ENCODE measurements at regions not wholly inside any gene's neighbourhood (a gene's known extent, or its start where the extent isn't known, plus 50 kb on each side); places are given as distances from the start of the nearest gene placed in this dataset.

DNA sequence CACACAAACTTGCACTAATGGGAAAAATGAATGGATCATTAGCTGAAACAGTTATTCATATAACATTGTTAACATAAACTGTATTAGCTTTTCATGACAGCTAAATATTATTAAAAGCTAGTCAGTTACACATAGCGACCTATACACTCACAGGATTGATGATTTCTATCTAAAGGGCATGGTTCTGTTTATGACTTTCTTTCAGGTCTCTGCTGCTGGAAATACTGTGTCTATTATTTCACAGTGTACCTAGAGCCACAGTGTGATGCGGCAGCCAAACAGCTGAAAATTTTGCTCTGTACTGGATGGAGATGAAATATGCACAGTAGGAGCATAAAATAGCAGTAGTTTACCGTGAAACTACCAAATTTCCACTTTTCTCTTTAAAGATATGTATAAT is 341.1 kb downstream of the FSCB start:
- DNase-seq: no peak
- Histone ChIP-seq H3K36me3 (ENCODE audit: control insufficient read depth in 2 of 2, extremely low read depth in 1 of 2, insufficient read depth in 1 of 2, low read length in 1 of 2) (no peaks in the 10 kb centered on the region), H3K4me3 (ENCODE audit: control insufficient read depth in 1 of 2, extremely low read depth in 1 of 2, low read length in 1 of 2) (no peak overlapping the region), H3K9me3 (no peaks in the 10 kb centered on the region), H3K27ac (ENCODE audit: low read length) (no peak overlapping the region), H3K4me1 (ENCODE audit: control insufficient read depth in 1 of 2, extremely low read depth in 1 of 2, insufficient read depth in 2 of 2, low read length in 2 of 2) (no peaks in the 10 kb centered on the region), H3K27me3 (replicated peaks in 1 of 2; ENCODE audit: control insufficient read depth in 2 of 2, extremely low read depth in 1 of 2, insufficient read depth in 2 of 2, low read length in 1 of 2) (no peaks in the 10 kb centered on the region)
- Mint-ChIP-seq H3K27ac (no peak overlapping the region), H3K36me3 (no peaks in the 10 kb centered on the region), H3K9me3 (peaks cover 12 to 20% (median 15%) of the 10 kb centered on the region in 3 donors), H3K4me1 (no peaks in the 10 kb centered on the region), H3K27me3 (no peaks in the 10 kb centered on the region), H3K4me3 (no peak overlapping the region)
- WGBS (ENCODE audit: insufficient coverage): no CpG with 5 or more reads among the region's 3 CpGs
- ChIA-PET CTCF (no interaction called here), POLR2A (no interaction called here)
- no peak for ATAC-seq (replicated peaks in 1 of 4)

DNA sequence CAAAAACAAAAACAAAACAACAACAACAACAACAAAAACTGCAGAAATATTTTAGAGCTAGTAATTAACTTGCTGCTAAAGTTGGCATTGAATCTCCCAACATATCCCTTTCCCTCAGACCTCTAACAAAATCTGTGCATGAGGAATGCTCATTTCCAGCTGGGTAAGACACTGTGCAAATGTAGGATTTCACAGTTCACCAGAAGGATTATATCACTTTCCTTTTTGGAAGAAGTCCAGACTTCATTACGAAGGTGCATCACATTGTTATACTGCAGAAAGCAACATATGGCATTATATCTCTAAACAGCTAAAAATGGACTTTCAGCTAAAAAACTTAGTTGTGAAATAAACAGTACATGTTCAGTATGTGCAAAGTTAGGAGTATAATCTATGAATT is 341.8 kb downstream of the FSCB start:
- no peak overlapping the region for H3K27ac Mint-ChIP-seq
- H3K36me3 Mint-ChIP-seq: no peaks in the 10 kb centered on the region
- no peak overlapping the region for H3K4me3 Mint-ChIP-seq
- no peaks in the 10 kb centered on the region for H3K4me1 Mint-ChIP-seq
- Histone ChIP-seq H3K4me3 (ENCODE audit: control insufficient read depth in 1 of 2, extremely low read depth in 1 of 2, low read length in 1 of 2) (no peak overlapping the region), H3K27ac (ENCODE audit: low read length) (no peak overlapping the region), H3K9me3 (no peaks in the 10 kb centered on the region), H3K36me3 (ENCODE audit: control insufficient read depth in 2 of 2, extremely low read depth in 1 of 2, insufficient read depth in 1 of 2, low read length in 1 of 2) (no peaks in the 10 kb centered on the region), H3K27me3 (replicated peaks in 1 of 2; ENCODE audit: control insufficient read depth in 2 of 2, extremely low read depth in 1 of 2, insufficient read depth in 2 of 2, low read length in 1 of 2) (no peaks in the 10 kb centered on the region), H3K4me1 (ENCODE audit: control insufficient read depth in 1 of 2, extremely low read depth in 1 of 2, insufficient read depth in 2 of 2, low read length in 2 of 2) (no peaks in the 10 kb centered on the region)
- CTCF ChIA-PET: no interaction called here
- no peaks in the 10 kb centered on the region for H3K27me3 Mint-ChIP-seq
- WGBS (ENCODE audit: insufficient coverage): no CpG with 5 or more reads among the region's 1 CpG
- DNase-seq (no peak), ATAC-seq (replicated peaks in 1 of 4) (no peak)
- H3K9me3 Mint-ChIP-seq: peaks cover 12 to 18% (median 15%) of the 10 kb centered on the region in 3 donors
- POLR2A ChIA-PET: no interaction called here

DNA sequence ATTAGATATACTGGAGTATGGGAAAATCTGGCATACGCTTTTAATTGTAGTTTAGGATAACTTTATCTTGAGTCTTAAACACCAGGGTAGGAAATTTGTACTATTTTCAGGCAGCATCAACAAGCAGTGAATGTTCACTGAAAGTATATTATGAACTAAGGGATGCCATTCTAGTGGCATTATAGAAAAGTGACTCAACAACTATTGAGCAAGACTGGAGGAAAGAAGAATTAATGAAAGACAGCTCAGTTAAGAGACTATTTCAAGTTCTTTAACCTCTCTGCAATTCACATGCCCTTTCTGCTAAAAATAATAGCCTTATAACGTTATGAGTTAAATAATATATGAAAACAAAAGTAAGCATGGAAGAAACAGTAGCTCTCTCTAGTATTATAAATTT is 343.1 kb downstream of the FSCB start:
- CTCF ChIA-PET: no interaction called here

DNA sequence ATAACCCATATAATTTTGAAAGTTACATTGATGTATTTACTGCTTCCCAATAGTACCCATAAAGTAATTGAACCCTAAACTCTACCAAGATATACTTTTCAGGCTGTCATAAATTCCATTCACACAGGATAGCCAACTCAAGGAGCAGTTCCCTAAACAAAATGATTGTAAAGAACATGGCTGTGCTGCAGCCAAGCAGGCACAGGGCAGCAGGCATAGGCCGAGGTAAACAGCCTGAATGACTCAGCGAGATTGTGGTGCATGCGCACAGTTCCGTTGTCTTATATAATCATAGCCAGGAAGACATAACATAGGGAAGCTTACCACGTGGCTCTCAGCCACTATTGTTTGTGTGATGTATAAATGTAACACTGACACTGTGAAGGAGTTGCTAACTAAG is 344.9 kb downstream of the FSCB start:
- no peak overlapping the region for H3K27ac ChIP-seq (ENCODE audit: low read length)
- WGBS (ENCODE audit: insufficient coverage): 84% methylated on average over 5 of the region's 5 CpGs
- ATAC-seq (replicated peaks in 1 of 4): no peak
- no peaks in the 10 kb centered on the region for H3K36me3 ChIP-seq (ENCODE audit: control insufficient read depth in 2 of 2, extremely low read depth in 1 of 2, insufficient read depth in 1 of 2, low read length in 1 of 2)
- no peak overlapping the region for H3K4me3 ChIP-seq (ENCODE audit: control insufficient read depth in 1 of 2, extremely low read depth in 1 of 2, low read length in 1 of 2)
- Mint-ChIP-seq H3K9me3 (peaks cover 13 to 19% (median 15%) of the 10 kb centered on the region in 3 donors), H3K36me3 (no peaks in the 10 kb centered on the region), H3K4me3 (no peak overlapping the region), H3K4me1 (no peaks in the 10 kb centered on the region), H3K27ac (no peak overlapping the region), H3K27me3 (no peaks in the 10 kb centered on the region)
- CTCF ChIA-PET: no interaction called here
- DNase-seq: no peak
- POLR2A ChIA-PET: no interaction called here
- H3K27me3 ChIP-seq (replicated peaks in 1 of 2; ENCODE audit: control insufficient read depth in 2 of 2, extremely low read depth in 1 of 2, insufficient read depth in 2 of 2, low read length in 1 of 2): no peaks in the 10 kb centered on the region
- no peaks in the 10 kb centered on the region for H3K4me1 ChIP-seq (ENCODE audit: control insufficient read depth in 1 of 2, extremely low read depth in 1 of 2, insufficient read depth in 2 of 2, low read length in 2 of 2)
- no peaks in the 10 kb centered on the region for H3K9me3 ChIP-seq

More for the DNA sequence above, 343.1 kb downstream of the FSCB start:
- Histone ChIP-seq H3K36me3 (ENCODE audit: control insufficient read depth in 2 of 2, extremely low read depth in 1 of 2, insufficient read depth in 1 of 2, low read length in 1 of 2) (no peaks in the 10 kb centered on the region), H3K27ac (ENCODE audit: low read length) (no peak overlapping the region), H3K4me3 (ENCODE audit: control insufficient read depth in 1 of 2, extremely low read depth in 1 of 2, low read length in 1 of 2) (no peak overlapping the region), H3K4me1 (ENCODE audit: control insufficient read depth in 1 of 2, extremely low read depth in 1 of 2, insufficient read depth in 2 of 2, low read length in 2 of 2) (no peaks in the 10 kb centered on the region), H3K9me3 (no peaks in the 10 kb centered on the region), H3K27me3 (replicated peaks in 1 of 2; ENCODE audit: control insufficient read depth in 2 of 2, extremely low read depth in 1 of 2, insufficient read depth in 2 of 2, low read length in 1 of 2) (no peaks in the 10 kb centered on the region)
- Mint-ChIP-seq H3K27me3 (no peaks in the 10 kb centered on the region), H3K27ac (no peak overlapping the region), H3K4me1 (no peaks in the 10 kb centered on the region), H3K36me3 (no peaks in the 10 kb centered on the region), H3K9me3 (peaks cover 12 to 18% (median 15%) of the 10 kb centered on the region in 3 donors), H3K4me3 (no peak overlapping the region)
- WGBS (ENCODE audit: insufficient coverage): no CpG with 5 or more reads among the region's 2 CpGs
- DNase-seq (no peak), ATAC-seq (replicated peaks in 1 of 4) (no peak)
- POLR2A ChIA-PET: no interaction called here

DNA sequence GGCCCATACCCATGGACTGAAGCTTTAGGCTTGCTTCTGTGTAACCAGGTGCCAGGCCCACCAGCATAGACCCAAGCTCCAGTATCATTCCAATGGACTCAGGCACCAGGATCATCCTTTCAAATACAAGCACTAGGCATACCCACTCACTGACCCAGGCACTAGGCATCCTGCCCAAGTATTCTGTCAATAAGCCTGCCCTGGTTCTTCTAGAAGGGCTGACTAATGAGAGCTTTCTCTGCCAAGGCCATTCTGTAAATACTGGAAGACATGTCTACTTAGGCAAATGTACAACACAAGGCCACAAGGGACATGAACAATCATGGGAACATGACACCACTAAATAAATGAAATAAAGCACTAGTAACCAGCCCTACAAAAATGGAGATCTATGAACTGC is 352.2 kb downstream of the FSCB start:
- no peak for DNase-seq
- H3K36me3 Mint-ChIP-seq: no peaks in the 10 kb centered on the region
- H3K27ac Mint-ChIP-seq: no peak overlapping the region
- no peak overlapping the region for H3K4me3 Mint-ChIP-seq
- H3K4me1 ChIP-seq (ENCODE audit: control insufficient read depth in 1 of 2, extremely low read depth in 1 of 2, insufficient read depth in 2 of 2, low read length in 2 of 2): no peaks in the 10 kb centered on the region
- no peaks in the 10 kb centered on the region for H3K4me1 Mint-ChIP-seq
- no peaks in the 10 kb centered on the region for H3K9me3 ChIP-seq
- no peaks in the 10 kb centered on the region for H3K27me3 Mint-ChIP-seq
- ATAC-seq (replicated peaks in 1 of 4): no peak
- CTCF ChIA-PET: no interaction called here
- H3K27me3 ChIP-seq (replicated peaks in 1 of 2; ENCODE audit: control insufficient read depth in 2 of 2, extremely low read depth in 1 of 2, insufficient read depth in 2 of 2, low read length in 1 of 2): no peaks in the 10 kb centered on the region
- no peak overlapping the region for H3K4me3 ChIP-seq (ENCODE audit: control insufficient read depth in 1 of 2, extremely low read depth in 1 of 2, low read length in 1 of 2)
- no peaks in the 10 kb centered on the region for H3K36me3 ChIP-seq (ENCODE audit: control insufficient read depth in 2 of 2, extremely low read depth in 1 of 2, insufficient read depth in 1 of 2, low read length in 1 of 2)
- POLR2A ChIA-PET: no interaction called here
- peaks cover 11 to 21% (median 19%) of the 10 kb centered on the region in 3 donors for H3K9me3 Mint-ChIP-seq
- no peak overlapping the region for H3K27ac ChIP-seq (ENCODE audit: low read length)

DNA sequence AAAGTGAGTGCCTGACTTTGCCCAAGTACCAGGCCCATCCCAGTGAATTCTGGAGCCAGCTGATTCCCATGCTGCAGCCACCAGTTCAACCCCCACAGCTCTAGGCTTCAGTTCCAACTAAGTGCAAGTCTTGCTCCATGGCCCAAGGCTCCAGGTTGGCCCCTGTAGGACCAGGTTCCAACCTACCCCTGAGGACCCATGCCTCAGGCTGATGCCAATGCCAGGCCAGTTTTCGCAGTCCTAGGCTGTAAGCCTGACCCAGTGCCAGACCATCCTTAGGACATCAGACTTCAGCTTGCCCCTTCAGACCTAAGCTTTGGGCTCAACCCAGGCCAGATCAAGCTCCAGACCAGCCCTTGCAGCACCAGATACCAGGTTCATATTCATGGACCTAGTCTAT is 352.6 kb downstream of the FSCB start:
- H3K9me3 Mint-ChIP-seq: peaks cover 11 to 21% (median 19%) of the 10 kb centered on the region in 3 donors
- WGBS (ENCODE audit: insufficient coverage): 57% methylated on average over 1 of the region's 1 CpG
- H3K4me3 ChIP-seq (ENCODE audit: control insufficient read depth in 1 of 2, extremely low read depth in 1 of 2, low read length in 1 of 2): no peak overlapping the region
- no peak overlapping the region for H3K27ac ChIP-seq (ENCODE audit: low read length)
- no peak for DNase-seq
- H3K36me3 Mint-ChIP-seq: no peaks in the 10 kb centered on the region
- no peaks in the 10 kb centered on the region for H3K36me3 ChIP-seq (ENCODE audit: control insufficient read depth in 2 of 2, extremely low read depth in 1 of 2, insufficient read depth in 1 of 2, low read length in 1 of 2)
- no peak overlapping the region for H3K27ac Mint-ChIP-seq
- no peaks in the 10 kb centered on the region for H3K27me3 Mint-ChIP-seq
- H3K27me3 ChIP-seq (replicated peaks in 1 of 2; ENCODE audit: control insufficient read depth in 2 of 2, extremely low read depth in 1 of 2, insufficient read depth in 2 of 2, low read length in 1 of 2): no peaks in the 10 kb centered on the region
- H3K4me3 Mint-ChIP-seq: no peak overlapping the region
- ChIA-PET POLR2A (no interaction called here), CTCF (no interaction called here)
- no peaks in the 10 kb centered on the region for H3K4me1 ChIP-seq (ENCODE audit: control insufficient read depth in 1 of 2, extremely low read depth in 1 of 2, insufficient read depth in 2 of 2, low read length in 2 of 2)
- H3K4me1 Mint-ChIP-seq: no peaks in the 10 kb centered on the region
- H3K9me3 ChIP-seq: no peaks in the 10 kb centered on the region
- no peak for ATAC-seq (replicated peaks in 1 of 4)

DNA sequence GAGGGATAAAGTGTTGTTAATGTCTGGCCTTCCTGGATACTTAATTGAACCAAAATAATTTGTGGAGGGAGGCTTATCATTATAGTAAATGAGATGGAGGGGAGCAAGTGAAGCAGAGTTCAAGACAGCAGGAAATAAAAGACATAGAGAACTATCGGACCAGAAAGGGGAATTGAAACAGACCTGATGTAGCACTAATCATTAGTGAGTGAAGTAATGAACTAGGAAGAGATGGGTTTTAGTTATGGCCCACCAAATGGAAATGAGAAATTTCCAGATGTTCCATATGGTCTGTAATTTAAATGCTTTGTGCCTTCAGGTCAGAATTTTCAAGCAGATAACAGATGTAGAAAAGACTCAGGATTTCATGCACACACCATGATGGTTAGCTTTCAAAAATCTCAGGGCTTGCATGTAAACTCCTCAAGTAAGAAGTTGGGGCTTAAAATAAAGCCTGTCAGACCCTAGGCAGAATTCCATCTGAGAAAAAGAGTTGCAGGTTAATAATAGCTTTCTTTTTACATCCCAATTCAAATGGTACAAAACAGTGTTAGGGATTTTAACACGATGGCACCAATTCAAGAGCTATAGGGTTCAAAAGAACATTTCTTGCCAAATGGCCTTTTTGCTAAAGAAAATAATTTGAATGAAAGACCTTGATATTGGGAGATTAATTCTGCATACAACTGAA is 355.8 kb downstream of the FSCB start:
- ATAC-seq (replicated peaks in 1 of 4): no peak

More for the DNA sequence above, 355.8 kb downstream of the FSCB start:
- H3K9me3 ChIP-seq: no peaks in the 10 kb centered on the region
- H3K9me3 Mint-ChIP-seq: peaks cover 4 to 10% (median 8%) of the 10 kb centered on the region in 3 donors
- ChIA-PET CTCF (no interaction called here), POLR2A (no interaction called here)
- no peak overlapping the region for H3K4me3 ChIP-seq (ENCODE audit: control insufficient read depth in 1 of 2, extremely low read depth in 1 of 2, low read length in 1 of 2)
- no peaks in the 10 kb centered on the region for H3K4me1 ChIP-seq (ENCODE audit: control insufficient read depth in 1 of 2, extremely low read depth in 1 of 2, insufficient read depth in 2 of 2, low read length in 2 of 2)
- H3K27ac Mint-ChIP-seq: no peak overlapping the region
- H3K27me3 Mint-ChIP-seq: no peaks in the 10 kb centered on the region
- no peaks in the 10 kb centered on the region for H3K4me1 Mint-ChIP-seq
- no peak overlapping the region for H3K4me3 Mint-ChIP-seq
- no peaks in the 10 kb centered on the region for H3K36me3 ChIP-seq (ENCODE audit: control insufficient read depth in 2 of 2, extremely low read depth in 1 of 2, insufficient read depth in 1 of 2, low read length in 1 of 2)
- H3K27ac ChIP-seq (ENCODE audit: low read length): no peak overlapping the region
- H3K36me3 Mint-ChIP-seq: no peaks in the 10 kb centered on the region
- DNase-seq: no peak
- WGBS (ENCODE audit: insufficient coverage): 73% methylated on average over 1 of the region's 2 CpGs
- no peaks in the 10 kb centered on the region for H3K27me3 ChIP-seq (replicated peaks in 1 of 2; ENCODE audit: control insufficient read depth in 2 of 2, extremely low read depth in 1 of 2, insufficient read depth in 2 of 2, low read length in 1 of 2)
